Liver (tissue), 8 donors: ENCODE measurements at regions not wholly inside any gene's neighbourhood (a gene's known extent, or its start where the extent isn't known, plus 50 kb on each side); places are given as distances from the start of the nearest gene placed in this dataset.
"Not testable (repeated sequence)": the region's sequence is repeated elsewhere in the genome, so short reads cannot be mapped to it uniquely, and the experiment has no call there.

Experiments
- DNase-seq: peaks from one replicate; pipeline ENCODE4 v3.0.0-alpha.2; 2017; ENCODE audit warnings: low spot score
- H3K27ac ChIP-seq, 2 donors: one replicate each; pipeline ENCODE4 v1.7.0; 2013; ENCODE audit warnings: inconsistent platforms in 2 of 2, low read length in 2 of 2, control low read depth in 1 of 2, low read depth in 1 of 2, mild to moderate bottlenecking in 1 of 2
- H3K27me3 ChIP-seq, 4 donors: one replicate each; pipeline versions ENCODE4 v1.6.1 to v1.7.0; 2013; ENCODE audit warnings: low read length in 3 of 4, inconsistent platforms in 1 of 4, mild to moderate bottlenecking in 1 of 4, moderate library complexity in 1 of 4; ENCODE audit not compliant: control insufficient read depth in 4 of 4, insufficient read depth in 4 of 4
- H3K36me3 ChIP-seq, 4 donors: one replicate each; pipeline versions ENCODE4 v1.6.1 to v1.7.0; 2013; ENCODE audit warnings: low read length in 3 of 4, mild to moderate bottlenecking in 3 of 4, low read depth in 1 of 4, moderate library complexity in 1 of 4; ENCODE audit not compliant: control insufficient read depth in 4 of 4, insufficient read depth in 3 of 4
- H3K4me1 ChIP-seq, 4 donors: one replicate each; pipeline versions ENCODE4 v1.6.1 to v1.7.0; 2013; ENCODE audit warnings: low read length in 3 of 4, mild to moderate bottlenecking in 3 of 4, moderate library complexity in 1 of 4; ENCODE audit not compliant: control insufficient read depth in 4 of 4, insufficient read depth in 4 of 4
- H3K4me3 ChIP-seq, 3 donors: one replicate each; pipeline versions ENCODE4 v1.6.1 to v1.7.0; 2013; ENCODE audit warnings: low read length in 3 of 3, control low read depth in 1 of 3, low read depth in 1 of 3, mild to moderate bottlenecking in 1 of 3
- H3K9ac ChIP-seq, 2 donors: one replicate each; pipeline ENCODE4 v1.7.0; 2013; ENCODE audit warnings: low read length in 2 of 2, mild to moderate bottlenecking in 2 of 2, moderate library complexity in 2 of 2, control low read depth in 1 of 2, low read depth in 1 of 2
- H3K9me3 ChIP-seq, 4 donors: one replicate each; pipeline versions ENCODE4 v1.6.1 to v1.7.0; 2013; ENCODE audit warnings: low read length in 3 of 4; ENCODE audit not compliant: control insufficient read depth in 4 of 4
- ATF3 ChIP-seq: IDR thresholded peaks from 2 replicates; pipeline ENCODE4 v1.6.1; 2016; ENCODE audit warnings: antibody characterized with exemption
- CTCF ChIP-seq: fragments of 150-350 bp; IDR thresholded peaks from 2 replicates; pipeline ENCODE4 v1.5.1; 2017; ENCODE audit warnings: improper control_type of control experiment, low read depth, low read length; ENCODE audit not compliant: missing input control
- FOXA1 ChIP-seq: IDR thresholded peaks from 2 replicates; pipeline ENCODE4 v1.6.1; 2016; ENCODE audit warnings: antibody characterized with exemption
- FOXA2 ChIP-seq: IDR thresholded peaks from 2 replicates; pipeline ENCODE4 v1.6.1; 2016; ENCODE audit warnings: antibody characterized with exemption
- GABPA ChIP-seq, 2 donors: IDR thresholded peaks in 1 of 2; conservative IDR thresholded peaks in 1 of 2; 2 replicates each; pipeline ENCODE4 v1.6.1; 2016; ENCODE audit warnings: antibody characterized with exemption in 2 of 2, mild to moderate bottlenecking in 1 of 2, moderate library complexity in 1 of 2
- HNF4A ChIP-seq, 2 donors: conservative IDR thresholded peaks; 2 replicates each; pipeline ENCODE4 v1.6.1; 2016; ENCODE audit warnings: antibody characterized with exemption in 2 of 2, mild to moderate bottlenecking in 2 of 2
- HNF4G ChIP-seq: IDR thresholded peaks from 2 replicates; pipeline ENCODE4 v1.6.1; 2016; ENCODE audit warnings: antibody characterized with exemption
- JUND ChIP-seq, 2 donors: IDR thresholded peaks; 2 replicates each; pipeline ENCODE4 v1.6.1; 2016; ENCODE audit warnings: antibody characterized with exemption in 2 of 2
- MAX ChIP-seq: IDR thresholded peaks from 2 replicates; pipeline ENCODE4 v1.6.1; 2016; ENCODE audit warnings: antibody characterized with exemption
- RAD21 ChIP-seq, 2 donors: IDR thresholded peaks; 2 replicates each; pipeline ENCODE4 v1.6.1; 2016; ENCODE audit warnings: antibody characterized with exemption in 2 of 2, mild to moderate bottlenecking in 2 of 2
- REST ChIP-seq: IDR thresholded peaks from 2 replicates; pipeline ENCODE4 v1.6.1; 2016; ENCODE audit warnings: antibody characterized with exemption, mild to moderate bottlenecking
- RXRA ChIP-seq, 2 donors: IDR thresholded peaks; 2 replicates each; pipeline ENCODE4 v1.6.1; 2017 to 2018; ENCODE audit warnings: antibody characterized with exemption in 2 of 2, mild to moderate bottlenecking in 1 of 2
- SP1 ChIP-seq: IDR thresholded peaks from 2 replicates; pipeline ENCODE4 v1.6.1; 2018; ENCODE audit warnings: antibody characterized with exemption, mild to moderate bottlenecking
- YY1 ChIP-seq: IDR thresholded peaks from 2 replicates; pipeline ENCODE4 v1.6.1; 2016; ENCODE audit warnings: antibody characterized with exemption, mild to moderate bottlenecking
- ZBTB33 ChIP-seq: IDR thresholded peaks from 2 replicates; pipeline ENCODE4 v1.6.1; 2016; ENCODE audit warnings: antibody characterized with exemption
- WGBS: extraction: QIAGEN DNeasy Blood & Tissue Kit; methylation state at CpG from one replicate; pipeline ENCODE4 v1.1.7; 2013; 5-methylcytosine and 5-hydroxymethylcytosine counted together
- donor health status: healthy.
- donor health status: healthy.
- donor health status: healthy.
- donor health status: healthy.
- donor health status: healthy.

GRCh38 chr1:234763910-234764309 is 153.9 kb upstream of the IRF2BP2 start:
- Histone ChIP-seq H3K36me3 (no peaks in the 10 kb centered on the region), H3K9me3 (no peaks in the 10 kb centered on the region), H3K27ac (no peak overlapping the region), H3K9ac (no peak overlapping the region), H3K4me1 (peaks cover 0 to 5% (median 0%) of the 10 kb centered on the region in 4 donors), H3K4me3 (no peak overlapping the region), H3K27me3 (no peaks in the 10 kb centered on the region)
- TF ChIP-seq REST: no peak
- TF ChIP-seq RXRA (IDR thresholded peaks at IDR 0.05): no peak
- no peak for TF ChIP-seq MAX
- no peak for TF ChIP-seq FOXA1
- no peak for TF ChIP-seq YY1
- TF ChIP-seq SP1: no peak
- TF ChIP-seq HNF4G: no peak
- no peak for TF ChIP-seq JUND (IDR thresholded peaks at IDR 0.05)
- TF ChIP-seq CTCF: no peak
- TF ChIP-seq ATF3: no peak
- TF ChIP-seq ZBTB33: no peak
- no peak for TF ChIP-seq FOXA2
- no peak for TF ChIP-seq HNF4A (conservative IDR thresholded peaks at IDR 0.05)
- no peak for TF ChIP-seq GABPA (IDR thresholded peaks at IDR 0.05 in 1 of 2, conservative IDR thresholded peaks at IDR 0.05 in 1 of 2)
- no peak for DNase-seq
- WGBS: 86% methylated on average over 8 of the region's 8 CpGs

- TF ChIP-seq RAD21 (IDR thresholded peaks at IDR 0.05): no peak
- no peak for TF ChIP-seq MAX
- no peak for TF ChIP-seq REST
- no peak for TF ChIP-seq FOXA2
- Histone ChIP-seq H3K9ac (no peak overlapping the region), H3K27ac (no peak overlapping the region), H3K4me3 (no peak overlapping the region), H3K27me3 (no peaks in the 10 kb centered on the region), H3K9me3 (no peaks in the 10 kb centered on the region), H3K36me3 (no peaks in the 10 kb centered on the region), H3K4me1 (peaks cover 0 to 5% (median 0%) of the 10 kb centered on the region in 4 donors)
- DNase-seq: no peak
- 90% methylated on average over 5 of the region's 5 CpGs for WGBS
These were observed 153.4 kb upstream of the IRF2BP2 start for GRCh38 chr1:234763367-234763766.

- not testable (repeated sequence) for H3K9ac ChIP-seq, H3K4me3 ChIP-seq, H3K36me3 ChIP-seq, H3K27ac ChIP-seq, DNase-seq, H3K9me3 ChIP-seq, H3K4me1 ChIP-seq, H3K27me3 ChIP-seq
- WGBS: 96% methylated on average over 5 of the region's 5 CpGs
These were observed 152.1 kb upstream of the IRF2BP2 start for GRCh38 chr1:234762127-234762526.
